ENCODE measurements at regions not wholly inside any gene's neighbourhood (a gene's known extent, or its start where the extent isn't known, plus 50 kb on each side); places are given as distances from the start of the nearest gene placed in this dataset.
"Not testable (repeated sequence)": the region's sequence is repeated elsewhere in the genome, so short reads cannot be mapped to it uniquely, and the experiment has no call there.

DNA sequence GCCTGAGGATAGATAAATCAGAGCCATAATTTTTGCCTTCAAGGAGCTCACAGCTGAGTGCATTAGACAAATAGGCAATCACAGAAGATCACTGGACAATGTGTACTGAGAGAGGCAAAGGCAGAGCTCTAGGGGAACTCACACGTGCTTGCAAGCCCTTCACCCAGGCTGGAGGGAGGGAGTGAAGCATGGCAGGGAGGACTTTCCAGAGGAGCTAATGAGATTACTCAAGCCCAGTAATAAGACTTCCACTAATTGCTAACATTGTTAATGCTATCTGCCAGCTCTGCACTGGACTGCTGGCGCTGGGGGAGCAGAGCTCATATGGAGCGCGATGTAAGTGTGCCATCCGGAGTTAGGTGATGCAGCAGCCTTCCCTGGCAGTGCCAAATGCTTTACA lies 408.4 kb downstream of the NTRK2 start:
- no peaks in the 10 kb centered on the region for H3K36me3 ChIP-seq
- no peak for ATAC-seq
- no peak overlapping the region for H3K4me3 ChIP-seq
- DNase-seq: no peak
- H3K27me3 ChIP-seq: no peaks in the 10 kb centered on the region
- H3K27ac ChIP-seq: no peak overlapping the region
- no peaks in the 10 kb centered on the region for H3K4me1 ChIP-seq
- TF ChIP-seq, protein P1, sequence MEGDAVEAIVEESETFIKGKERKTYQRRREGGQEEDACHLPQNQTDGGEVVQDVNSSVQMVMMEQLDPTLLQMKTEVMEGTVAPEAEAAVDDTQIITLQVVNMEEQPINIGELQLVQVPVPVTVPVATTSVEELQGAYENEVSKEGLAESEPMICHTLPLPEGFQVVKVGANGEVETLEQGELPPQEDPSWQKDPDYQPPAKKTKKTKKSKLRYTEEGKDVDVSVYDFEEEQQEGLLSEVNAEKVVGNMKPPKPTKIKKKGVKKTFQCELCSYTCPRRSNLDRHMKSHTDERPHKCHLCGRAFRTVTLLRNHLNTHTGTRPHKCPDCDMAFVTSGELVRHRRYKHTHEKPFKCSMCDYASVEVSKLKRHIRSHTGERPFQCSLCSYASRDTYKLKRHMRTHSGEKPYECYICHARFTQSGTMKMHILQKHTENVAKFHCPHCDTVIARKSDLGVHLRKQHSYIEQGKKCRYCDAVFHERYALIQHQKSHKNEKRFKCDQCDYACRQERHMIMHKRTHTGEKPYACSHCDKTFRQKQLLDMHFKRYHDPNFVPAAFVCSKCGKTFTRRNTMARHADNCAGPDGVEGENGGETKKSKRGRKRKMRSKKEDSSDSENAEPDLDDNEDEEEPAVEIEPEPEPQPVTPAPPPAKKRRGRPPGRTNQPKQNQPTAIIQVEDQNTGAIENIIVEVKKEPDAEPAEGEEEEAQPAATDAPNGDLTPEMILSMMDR (IDR thresholded peaks at IDR 0.05): no peak
- H3K9me3 ChIP-seq: peaks cover 0 to 5% of the 10 kb centered on the region in 2 donors
- intact Hi-C loops (cut with DNase I): no loop called here

DNA sequence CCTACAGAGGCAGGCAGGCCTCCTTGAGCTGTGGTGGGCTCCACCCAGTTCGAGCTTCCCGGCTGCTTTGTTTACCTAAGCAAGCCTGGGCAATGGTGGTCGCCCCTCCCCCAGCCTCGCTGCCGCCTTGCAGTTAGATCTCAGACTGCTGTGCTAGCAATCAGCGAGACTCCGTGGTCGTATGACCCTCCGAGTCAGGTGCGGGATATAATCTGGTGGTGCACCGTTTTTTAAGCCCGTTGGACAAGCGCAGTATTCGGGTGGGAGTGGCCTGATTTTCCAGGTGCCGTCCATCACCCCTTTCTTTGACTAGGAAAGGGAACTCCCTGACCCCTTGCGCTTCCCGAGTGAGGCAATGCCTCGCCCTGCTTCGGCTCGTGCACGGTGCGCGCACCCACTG lies 407.6 kb downstream of the NTRK2 start:
- H3K4me3 ChIP-seq; H3K4me1 ChIP-seq; H3K36me3 ChIP-seq; H3K27ac ChIP-seq; H3K9me3 ChIP-seq; intact Hi-C loops (cut with DNase I); H3K27me3 ChIP-seq; DNase-seq; ATAC-seq: not testable (repeated sequence)

Data from left lung (tissue), 4 donors.